ENCODE measurements at regions not wholly inside any gene's neighbourhood (a gene's known extent, or its start where the extent isn't known, plus 50 kb on each side); places are given as distances from the start of the nearest gene placed in this dataset.

DNA sequence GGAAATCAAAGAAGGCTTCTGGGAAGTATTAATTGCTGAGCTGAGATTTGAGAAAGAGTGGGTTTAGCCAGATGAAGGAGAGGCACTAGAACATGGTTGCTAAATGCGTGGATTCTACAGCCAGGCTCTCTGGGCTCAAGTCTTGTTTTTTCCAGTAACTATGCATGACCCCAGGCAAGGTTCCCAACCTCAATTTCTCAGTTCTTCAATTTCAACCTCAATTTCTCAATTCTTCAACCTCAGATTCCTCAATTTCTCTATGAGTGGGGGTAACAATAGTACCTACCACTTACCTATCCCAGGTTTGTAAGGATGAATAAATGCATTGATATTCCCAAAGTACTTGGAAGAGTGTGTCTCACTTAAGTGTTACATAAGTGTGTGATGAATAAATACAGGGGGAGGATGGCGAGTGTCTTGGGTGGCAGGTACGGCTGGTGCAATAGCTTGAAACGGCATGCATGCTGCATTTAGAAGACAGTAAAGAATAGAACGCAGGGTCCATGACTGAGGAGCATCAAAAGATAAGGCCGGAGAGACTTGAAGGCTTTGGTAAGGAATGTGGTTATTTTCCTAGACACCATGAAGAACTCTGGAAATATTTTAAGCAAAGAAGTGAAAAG, 149.1 kb upstream of the ATP2B1 start:
- intact Hi-C loops (cut with DNase I) = no loop called here

DNA sequence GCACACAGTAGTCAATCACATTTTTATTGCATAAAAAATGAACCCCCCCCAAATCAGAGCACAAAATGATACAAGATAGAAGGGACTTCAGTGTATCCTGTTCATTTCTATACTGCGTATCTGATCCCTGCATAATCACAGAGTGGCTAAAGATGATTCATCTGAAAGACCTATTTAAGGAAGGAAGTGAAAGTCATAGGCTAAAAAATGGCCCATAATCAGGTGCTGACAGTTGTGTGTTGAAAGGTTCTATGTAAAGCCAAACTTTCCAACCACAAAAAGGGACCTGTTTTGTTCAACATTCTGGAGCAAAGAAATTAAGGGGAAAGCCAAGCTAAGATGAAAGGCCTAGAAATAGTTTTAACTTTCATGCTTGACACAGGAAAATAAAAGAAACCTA, 147.8 kb upstream of the ATP2B1 start:
- H3K4me3 ChIP-seq (replicated peaks in 1 of 3) = no peak overlapping the region
- intact Hi-C loops (cut with DNase I) = no loop called here
- no peak for DNase-seq
- H3K27me3 ChIP-seq = no peaks in the 10 kb centered on the region
- H3K27ac ChIP-seq = no peak overlapping the region
- 58 to 84% methylated on average over 1 of the region's 1 CpG for WGBS, 2 donors
- H3K4me1 ChIP-seq = no peaks in the 10 kb centered on the region
- H3K36me3 ChIP-seq = no peaks in the 10 kb centered on the region
- no peaks in the 10 kb centered on the region for H3K9me3 ChIP-seq
- TF ChIP-seq, protein P1, sequence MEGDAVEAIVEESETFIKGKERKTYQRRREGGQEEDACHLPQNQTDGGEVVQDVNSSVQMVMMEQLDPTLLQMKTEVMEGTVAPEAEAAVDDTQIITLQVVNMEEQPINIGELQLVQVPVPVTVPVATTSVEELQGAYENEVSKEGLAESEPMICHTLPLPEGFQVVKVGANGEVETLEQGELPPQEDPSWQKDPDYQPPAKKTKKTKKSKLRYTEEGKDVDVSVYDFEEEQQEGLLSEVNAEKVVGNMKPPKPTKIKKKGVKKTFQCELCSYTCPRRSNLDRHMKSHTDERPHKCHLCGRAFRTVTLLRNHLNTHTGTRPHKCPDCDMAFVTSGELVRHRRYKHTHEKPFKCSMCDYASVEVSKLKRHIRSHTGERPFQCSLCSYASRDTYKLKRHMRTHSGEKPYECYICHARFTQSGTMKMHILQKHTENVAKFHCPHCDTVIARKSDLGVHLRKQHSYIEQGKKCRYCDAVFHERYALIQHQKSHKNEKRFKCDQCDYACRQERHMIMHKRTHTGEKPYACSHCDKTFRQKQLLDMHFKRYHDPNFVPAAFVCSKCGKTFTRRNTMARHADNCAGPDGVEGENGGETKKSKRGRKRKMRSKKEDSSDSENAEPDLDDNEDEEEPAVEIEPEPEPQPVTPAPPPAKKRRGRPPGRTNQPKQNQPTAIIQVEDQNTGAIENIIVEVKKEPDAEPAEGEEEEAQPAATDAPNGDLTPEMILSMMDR (IDR thresholded peaks at IDR 0.05) = no peak
- no peak for TF ChIP-seq POLR2A (IDR thresholded peaks at IDR 0.05)

More for the DNA sequence above, 149.1 kb upstream of the ATP2B1 start:
- no peak for TF ChIP-seq POLR2A (IDR thresholded peaks at IDR 0.05)
- TF ChIP-seq, protein P1 (IDR thresholded peaks at IDR 0.05) = no peak
- no peaks in the 10 kb centered on the region for H3K4me1 ChIP-seq
- H3K27ac ChIP-seq = no peak overlapping the region
- H3K36me3 ChIP-seq = no peaks in the 10 kb centered on the region
- no peaks in the 10 kb centered on the region for H3K27me3 ChIP-seq
- H3K4me3 ChIP-seq (replicated peaks in 1 of 3) = no peak overlapping the region
- no peak for DNase-seq
- 91 to 95% methylated on average over 6 of the region's 6 CpGs for WGBS, 2 donors
- no peaks in the 10 kb centered on the region for H3K9me3 ChIP-seq

DNA sequence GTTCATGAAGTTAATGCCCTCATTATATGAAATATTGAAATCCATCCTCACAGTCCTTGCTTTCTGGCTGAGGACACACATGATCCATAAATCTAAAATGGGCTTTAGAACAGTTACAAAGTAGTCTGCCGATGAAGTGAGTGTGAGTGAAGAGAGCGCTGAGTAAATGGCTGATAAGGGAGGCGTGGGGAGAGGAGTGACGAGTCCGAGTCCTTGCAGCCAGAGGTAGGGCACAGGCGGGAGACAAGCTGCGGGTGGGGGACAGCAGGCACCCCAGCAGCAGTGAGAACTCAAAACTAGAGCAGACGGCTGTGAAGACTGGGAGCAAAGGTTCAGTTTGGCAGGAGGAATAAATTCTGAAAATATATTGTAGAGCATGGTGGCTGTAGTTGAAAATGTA, 140.1 kb upstream of the ATP2B1 start:
- TF ChIP-seq, protein P1 (IDR thresholded peaks at IDR 0.05) = no peak
- TF ChIP-seq POLR2A (IDR thresholded peaks at IDR 0.05) = no peak
- intact Hi-C loops (cut with DNase I) = no loop called here

DNA sequence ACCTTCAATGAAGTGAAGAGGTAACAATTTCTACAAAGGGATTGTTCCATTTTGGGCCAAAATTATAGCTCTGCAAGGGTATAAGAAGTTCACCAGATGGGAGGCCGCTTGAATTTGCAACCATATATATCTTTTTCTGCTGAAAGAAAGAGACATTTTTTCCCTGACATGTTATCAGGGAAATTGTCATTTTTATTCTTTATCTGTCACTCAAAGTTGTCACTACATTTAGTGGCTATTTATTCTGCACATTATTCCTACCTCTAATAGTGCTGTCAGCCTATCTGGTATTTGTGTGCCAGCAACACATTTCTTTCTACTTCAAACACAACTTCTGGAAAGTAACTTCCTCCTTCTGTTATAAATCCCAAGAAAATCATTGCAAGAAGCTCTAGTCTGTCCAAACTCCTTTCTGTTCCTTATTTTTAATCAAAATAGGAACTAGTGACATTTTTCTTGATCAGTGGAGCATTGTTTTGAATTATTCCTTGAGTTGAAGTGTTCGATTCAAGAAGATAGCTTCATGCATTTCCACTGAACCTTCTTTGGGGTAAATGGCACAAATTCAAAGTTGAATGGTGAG, 137.9 kb upstream of the ATP2B1 start:
- intact Hi-C loops (cut with DNase I) = no loop called here
- 85% methylated on average over 2 of the region's 2 CpGs for WGBS, 2 donors
- H3K27ac ChIP-seq = no peak overlapping the region
- no peaks in the 10 kb centered on the region for H3K4me1 ChIP-seq
- no peak for DNase-seq
- no peaks in the 10 kb centered on the region for H3K27me3 ChIP-seq
- no peaks in the 10 kb centered on the region for H3K36me3 ChIP-seq
- TF ChIP-seq, protein P1 (IDR thresholded peaks at IDR 0.05) = no peak
- no peak for TF ChIP-seq POLR2A (IDR thresholded peaks at IDR 0.05)
- no peaks in the 10 kb centered on the region for H3K9me3 ChIP-seq
- no peak overlapping the region for H3K4me3 ChIP-seq (replicated peaks in 1 of 3)

More for the DNA sequence above, 140.1 kb upstream of the ATP2B1 start:
- 88 to 93% methylated on average over 8 of the region's 8 CpGs for WGBS, 2 donors
- H3K4me3 ChIP-seq (replicated peaks in 1 of 3) = no peak overlapping the region
- H3K4me1 ChIP-seq = no peaks in the 10 kb centered on the region
- no peaks in the 10 kb centered on the region for H3K9me3 ChIP-seq
- H3K27me3 ChIP-seq = no peaks in the 10 kb centered on the region
- no peak for DNase-seq
- no peaks in the 10 kb centered on the region for H3K36me3 ChIP-seq
- no peak overlapping the region for H3K27ac ChIP-seq

DNA sequence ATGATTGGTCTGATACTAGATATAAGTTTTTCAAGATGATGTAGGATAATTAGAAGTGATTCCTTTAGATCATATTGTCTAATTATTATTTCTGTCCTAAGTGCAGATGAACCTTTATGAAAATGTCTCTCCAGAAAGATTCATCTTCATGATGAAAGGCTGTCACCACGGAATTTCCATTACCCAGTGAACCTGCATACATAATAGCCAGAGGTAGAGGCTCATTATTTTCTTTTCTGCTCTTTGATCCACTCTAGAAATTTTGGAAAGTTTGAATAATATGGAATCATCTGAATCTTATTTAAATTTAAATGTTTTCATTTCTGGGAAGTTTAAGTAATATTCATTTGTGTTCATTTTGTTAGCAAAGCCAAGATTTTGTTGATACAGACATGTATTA, 137.1 kb upstream of the ATP2B1 start:
- DNase-seq = no peak
- Histone ChIP-seq H3K4me1 (no peaks in the 10 kb centered on the region), H3K27ac (no peak overlapping the region), H3K27me3 (no peaks in the 10 kb centered on the region), H3K4me3 (replicated peaks in 1 of 3) (no peak overlapping the region), H3K9me3 (no peaks in the 10 kb centered on the region), H3K36me3 (no peaks in the 10 kb centered on the region)
- intact Hi-C loops (cut with DNase I) = no loop called here
- 80 to 90% methylated on average over 1 of the region's 1 CpG for WGBS, 2 donors
- no peak for TF ChIP-seq POLR2A (IDR thresholded peaks at IDR 0.05)
- TF ChIP-seq, protein P1 (IDR thresholded peaks at IDR 0.05) = no peak

Measured in thyroid gland (tissue), 4 donors.